ENCODE measurements at regions not wholly inside any gene's neighbourhood (a gene's known extent, or its start where the extent isn't known, plus 50 kb on each side); places are given as distances from the start of the nearest gene placed in this dataset.

DNA sequence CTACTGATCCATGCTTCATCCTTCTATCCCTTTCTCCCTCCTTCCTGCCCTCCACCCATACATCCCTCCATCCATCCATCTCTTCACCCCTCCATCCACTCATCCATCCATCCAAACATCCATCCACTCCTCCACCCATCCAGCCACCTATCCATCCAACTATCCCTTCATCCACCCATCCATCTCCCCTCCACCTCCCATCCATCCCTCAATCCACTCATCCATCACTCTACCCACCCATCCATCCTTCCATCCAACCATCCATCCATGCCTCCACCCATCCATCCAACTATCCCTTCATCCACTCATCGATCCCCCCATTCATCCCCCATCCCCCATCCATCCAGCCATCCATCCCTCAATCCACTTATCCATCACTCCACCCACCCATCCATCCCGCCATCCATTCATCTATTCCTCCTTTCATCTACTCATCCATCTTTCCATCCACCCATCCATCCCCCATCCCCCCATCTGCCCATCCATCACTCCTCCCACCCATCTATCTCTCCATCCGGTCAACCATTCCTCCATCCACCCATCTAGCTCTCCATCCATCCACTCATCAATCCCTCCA is 132.4 kb upstream of the IQSEC1 start:
- TF ChIP-seq POLR2A (IDR thresholded peaks at IDR 0.05; ENCODE audit: low read depth, low read length) (no peak), SPI1 (IDR thresholded peaks at IDR 0.05; ENCODE audit: low read depth, low read length) (no peak)
